Mammary epithelial cell (primary cell): ENCODE measurements at regions not wholly inside any gene's neighbourhood (a gene's known extent, or its start where the extent isn't known, plus 50 kb on each side); places are given as distances from the start of the nearest gene placed in this dataset.

Source experiments
- CTCF ChIP-seq, 2 donors: IDR thresholded peaks in 1 of 2; conservative IDR thresholded peaks in 1 of 2; 2 replicates each; pipeline ENCODE4 v1.5.1; 2011 to 2012; ENCODE audit warnings: inconsistent platforms in 2 of 2, low read length in 2 of 2, mild to moderate bottlenecking in 2 of 2, control low read depth in 1 of 2, low read depth in 1 of 2; ENCODE audit not compliant: insufficient read depth in 1 of 2; ENCODE audit errors: extremely low read depth in 1 of 2
- EZH2 ChIP-seq: IDR thresholded peaks from 2 replicates; pipeline ENCODE4 v1.6.1; 2012; ENCODE audit warnings: low read length, inconsistent platforms, borderline replicate concordance

DNA sequence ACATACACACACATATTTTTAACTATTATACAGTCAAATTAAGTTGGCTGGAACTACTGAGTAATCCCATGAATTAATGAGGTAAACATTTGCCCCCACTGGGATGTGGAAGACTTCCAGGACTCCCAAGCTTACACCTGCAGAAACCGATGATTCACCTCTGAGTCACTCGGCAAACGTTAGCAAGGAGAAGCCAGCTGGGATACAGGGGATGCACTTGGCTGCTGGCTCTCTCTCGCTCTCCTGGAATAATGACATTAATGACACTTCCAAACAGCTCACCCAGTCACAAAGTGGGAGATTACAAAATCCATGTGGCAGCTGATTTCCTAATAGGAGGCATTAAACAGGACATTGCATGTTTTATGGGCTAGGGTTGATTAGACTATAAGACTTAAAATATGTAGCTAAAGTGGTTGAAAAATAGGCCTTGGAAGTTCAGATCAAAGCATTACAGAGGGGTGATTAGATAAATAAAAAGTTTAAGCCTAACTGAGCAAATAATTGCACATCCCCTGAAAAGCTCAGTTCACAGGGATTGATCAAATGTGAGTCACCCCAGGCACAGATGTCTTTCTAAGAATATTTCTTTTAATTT is 500.9 kb downstream of the SOX2 start:
- no peak for TF ChIP-seq CTCF (conservative IDR thresholded peaks at IDR 0.05 in 1 of 2, IDR thresholded peaks at IDR 0.05 in 1 of 2; ENCODE audit: extremely low read depth in 1 of 2, insufficient read depth in 1 of 2, low read depth in 1 of 2, low read length in 2 of 2)
- no peak for TF ChIP-seq EZH2
